ENCODE measurements at regions not wholly inside any gene's neighbourhood (a gene's known extent, or its start where the extent isn't known, plus 50 kb on each side); places are given as distances from the start of the nearest gene placed in this dataset.
A peak's percentile ranks its signal among the peaks of the same experiment; 100 is the strongest.
"Not testable (repeated sequence)": the region's sequence is repeated elsewhere in the genome, so short reads cannot be mapped to it uniquely, and the experiment has no call there.

DNA sequence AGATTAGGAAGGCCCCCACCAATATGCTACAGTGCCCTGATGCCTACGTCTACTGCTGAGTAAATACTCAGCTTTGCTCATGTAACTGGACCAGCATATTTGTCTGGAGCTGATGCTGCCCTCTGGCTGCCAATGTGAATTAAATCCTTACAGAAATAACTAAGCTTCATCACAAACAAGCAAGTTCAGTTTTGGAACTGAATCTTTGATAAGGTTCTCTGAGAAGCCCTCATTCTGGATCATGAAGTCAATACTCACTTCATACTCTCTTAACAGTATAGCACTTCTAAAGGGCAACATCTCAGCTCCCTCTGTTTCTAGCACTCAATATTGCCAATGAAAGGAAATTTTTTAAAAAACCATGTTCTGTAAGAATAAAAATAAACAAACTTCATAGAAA is 246.7 kb downstream of the ETV1 start:
- no peak for DNase-seq

DNA sequence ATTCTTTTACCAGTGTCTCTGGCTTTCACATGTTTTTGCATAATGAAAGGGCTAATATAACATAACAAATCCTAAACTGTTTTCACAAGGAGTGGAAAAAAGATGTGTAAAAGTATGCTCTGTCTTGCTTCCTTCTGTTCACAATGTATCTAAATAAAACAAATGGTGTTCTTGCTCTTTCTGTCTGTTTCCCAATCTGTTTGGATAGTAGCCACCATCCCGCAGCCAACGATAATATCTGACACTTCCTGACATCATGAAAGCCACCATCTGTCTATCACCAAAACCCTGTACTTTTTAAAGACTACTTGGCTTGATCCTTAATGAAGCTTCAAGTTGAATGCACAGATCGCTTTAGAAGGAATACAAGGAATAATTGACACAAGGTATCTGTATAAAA is 246.2 kb downstream of the ETV1 start:
- no peak for DNase-seq

DNA sequence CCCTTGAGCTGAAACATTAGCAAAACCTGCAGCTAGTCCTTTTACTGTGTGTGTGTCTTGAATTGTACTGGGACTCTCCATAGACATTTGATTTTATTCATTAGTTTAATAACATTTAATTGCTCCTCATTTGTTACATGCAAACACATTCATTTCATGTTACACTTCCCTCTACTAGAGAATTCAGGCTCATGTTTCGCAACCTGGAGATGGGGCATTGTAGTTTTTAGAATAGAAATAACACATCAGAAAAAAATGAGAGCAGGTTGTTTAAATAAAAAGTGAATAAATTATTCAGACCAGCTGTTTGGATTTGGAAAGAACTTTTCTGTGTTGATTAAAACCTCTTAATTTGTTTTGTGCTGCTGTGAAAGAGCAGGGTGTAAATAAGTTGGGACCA is 243.9 kb downstream of the ETV1 start:
- DNase-seq = no peak

DNA sequence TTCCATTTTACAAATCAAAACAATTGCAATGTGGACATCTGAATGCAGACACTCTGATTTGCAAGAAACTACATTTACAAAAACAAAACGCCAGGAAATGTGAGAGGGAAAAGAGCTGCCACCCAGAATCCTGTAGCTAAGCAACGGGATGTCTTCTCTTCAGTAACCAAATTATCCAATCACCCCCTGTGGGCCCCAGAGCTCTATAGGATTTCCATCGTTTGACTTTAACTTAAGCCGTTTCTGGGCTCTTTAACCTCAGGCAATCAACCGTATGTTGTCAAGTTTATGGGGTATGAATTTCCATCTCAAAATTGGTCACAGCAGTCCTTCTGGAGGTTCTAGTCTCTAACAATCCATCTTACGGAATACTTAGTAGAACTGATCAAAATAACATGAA is 240.5 kb downstream of the ETV1 start:
- DNase-seq = no peak

DNA sequence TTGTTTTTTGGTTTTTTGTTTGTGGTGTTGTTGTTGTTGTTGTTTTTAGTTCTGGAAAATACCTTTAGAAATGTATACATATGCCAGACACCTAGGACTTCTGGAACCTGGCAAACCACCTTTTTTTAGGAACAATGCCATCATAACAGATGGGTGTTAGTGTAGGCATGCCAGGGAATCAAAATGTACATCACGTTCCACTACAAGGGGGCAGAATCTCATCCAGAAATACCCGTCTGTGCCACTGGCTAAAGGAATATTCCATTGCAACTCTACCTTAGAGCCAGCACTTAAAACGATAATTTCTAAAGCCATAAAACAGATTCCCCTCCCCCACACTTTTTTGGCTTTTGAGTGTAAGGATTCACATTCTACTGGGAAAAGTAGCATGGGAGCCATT is 239.8 kb downstream of the ETV1 start:
- no peak for DNase-seq

DNA sequence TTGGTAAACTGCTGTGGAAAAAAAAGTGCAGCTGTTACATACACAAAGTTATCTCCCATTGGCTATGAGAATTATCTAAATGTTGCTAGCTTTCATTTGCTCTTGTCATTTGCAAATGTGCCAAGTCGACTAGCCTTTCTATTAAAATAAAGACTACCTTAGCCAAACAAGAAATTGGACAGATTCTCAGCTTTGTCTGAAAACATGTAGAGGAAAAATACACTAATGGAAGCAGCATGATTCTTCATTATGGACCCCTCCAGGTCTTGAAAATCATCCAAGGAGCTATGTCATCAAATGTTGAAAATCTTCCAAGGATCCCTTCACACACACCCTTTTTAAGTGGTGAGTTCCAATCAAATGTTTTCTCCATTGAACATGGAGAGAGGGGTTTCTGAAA is 237.7 kb downstream of the ETV1 start:
- DNase-seq = no peak

DNA sequence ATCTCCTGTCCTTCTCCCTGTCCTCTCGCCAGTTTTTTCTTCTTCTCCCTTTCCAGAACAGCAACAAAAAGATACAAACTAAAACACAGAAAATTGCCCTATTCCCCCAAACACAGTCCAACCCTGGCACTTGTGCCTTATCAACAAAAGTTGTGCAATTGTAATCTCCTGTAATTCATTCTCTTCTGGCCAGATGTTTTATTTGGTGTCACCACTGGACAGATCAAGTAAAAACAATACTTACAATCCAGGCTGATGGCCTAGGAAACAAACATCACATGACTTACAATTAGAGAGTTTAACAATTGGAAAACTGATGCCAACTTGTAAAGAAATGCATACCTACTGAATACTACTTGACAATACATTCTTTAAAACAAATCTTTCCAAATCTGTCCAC is 231.6 kb downstream of the ETV1 start:
- DNase-seq = no peak

DNA sequence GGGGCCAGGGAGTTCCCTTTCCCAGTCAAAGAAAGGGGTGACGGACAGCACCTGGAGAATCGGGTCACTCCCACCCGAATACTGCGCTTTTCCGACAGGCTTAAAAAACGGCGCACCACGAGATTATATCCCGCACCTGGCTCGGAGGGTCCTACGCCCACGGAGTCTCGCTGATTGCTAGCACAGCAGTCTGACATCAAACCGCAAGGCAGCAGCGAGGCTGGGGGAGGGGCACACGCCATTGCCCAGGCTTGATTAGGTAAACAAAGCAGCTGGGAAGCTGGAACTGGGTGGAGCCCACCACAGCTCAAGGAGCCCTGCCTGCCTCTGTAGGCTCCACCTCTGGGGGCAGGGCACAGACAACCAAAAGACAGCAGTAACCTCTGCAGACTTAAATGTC is 223.6 kb downstream of the ETV1 start:
- not testable (repeated sequence) for DNase-seq

DNA sequence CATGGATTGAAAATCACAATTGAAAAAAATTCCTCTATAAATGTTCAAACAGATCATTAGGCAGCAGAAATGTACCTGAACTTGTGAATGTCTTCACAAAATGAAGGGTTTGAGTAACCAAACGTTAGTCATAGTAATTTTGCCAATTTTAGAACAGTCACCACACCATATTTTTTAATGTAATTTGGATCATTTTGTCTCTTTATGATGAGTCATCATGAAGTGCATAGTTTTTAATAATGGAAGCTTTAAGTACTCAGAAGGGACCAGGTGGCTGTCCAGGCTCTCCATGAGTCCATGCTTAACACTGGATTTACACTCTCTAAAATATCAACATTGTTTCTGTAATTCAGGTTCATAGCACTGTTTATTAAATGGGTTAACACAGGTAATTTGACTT is 219.2 kb downstream of the ETV1 start:
- DNase-seq = no peak

DNA sequence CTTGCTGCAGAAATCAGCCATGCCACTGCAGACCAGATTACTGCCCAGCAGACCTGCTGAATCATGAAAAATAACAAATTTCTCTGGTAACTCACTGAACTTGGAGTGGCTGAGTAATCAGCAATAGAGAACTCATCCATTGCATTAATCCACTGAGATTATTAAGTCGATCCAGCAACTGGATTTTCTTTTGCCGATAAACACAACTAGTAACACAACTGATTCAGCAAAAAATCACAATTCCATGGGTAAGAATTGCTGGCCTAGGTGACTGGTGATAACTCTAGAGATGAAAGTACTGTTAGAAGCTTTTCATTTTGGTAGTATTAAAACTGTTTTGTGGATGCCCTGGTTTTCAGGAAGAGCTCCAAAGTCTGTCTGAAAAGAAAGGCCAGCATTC is 214.5 kb downstream of the ETV1 start:
- DNase-seq = no peak

DNA sequence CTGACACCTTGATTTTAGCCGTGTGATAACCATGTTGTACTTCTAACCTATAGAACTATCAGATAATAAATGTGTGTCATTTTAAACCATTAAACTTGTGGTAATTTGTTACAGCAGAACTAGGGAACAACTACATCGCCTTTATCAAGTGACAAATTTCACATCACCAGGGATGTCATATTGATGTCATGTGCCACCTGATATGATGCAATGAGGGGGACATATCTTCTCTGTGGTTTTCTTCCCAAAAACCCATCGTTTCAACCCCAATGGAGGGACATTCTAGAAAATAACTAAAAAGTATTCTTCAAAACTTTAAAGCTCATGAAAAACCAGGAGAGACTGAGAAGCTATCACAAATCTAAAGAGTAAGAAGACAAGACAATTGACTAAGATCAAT is 212.2 kb downstream of the ETV1 start:
- DNase-seq = no peak

DNA sequence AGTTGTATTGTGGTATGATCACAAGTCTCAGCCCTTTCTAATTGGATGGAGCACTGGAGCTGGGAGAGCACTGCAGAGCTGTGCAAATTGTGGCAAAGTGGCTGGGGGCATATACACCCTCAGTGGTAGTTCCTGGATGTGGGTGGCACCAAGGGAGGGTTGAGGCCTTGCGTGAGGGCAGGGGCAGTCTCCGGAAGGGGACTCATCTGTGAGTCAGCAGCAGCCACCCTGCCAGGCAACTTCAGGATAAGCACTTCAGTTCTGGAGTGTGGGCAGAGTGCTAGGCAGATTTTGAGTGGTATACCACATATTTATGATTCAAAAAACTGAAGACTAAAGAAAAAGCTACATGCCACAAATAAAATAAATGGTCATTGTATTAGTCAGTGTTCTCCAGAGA is 210.5 kb downstream of the ETV1 start:
- peak in 1 of 5 donors; percentile 8 for DNase-seq

DNA sequence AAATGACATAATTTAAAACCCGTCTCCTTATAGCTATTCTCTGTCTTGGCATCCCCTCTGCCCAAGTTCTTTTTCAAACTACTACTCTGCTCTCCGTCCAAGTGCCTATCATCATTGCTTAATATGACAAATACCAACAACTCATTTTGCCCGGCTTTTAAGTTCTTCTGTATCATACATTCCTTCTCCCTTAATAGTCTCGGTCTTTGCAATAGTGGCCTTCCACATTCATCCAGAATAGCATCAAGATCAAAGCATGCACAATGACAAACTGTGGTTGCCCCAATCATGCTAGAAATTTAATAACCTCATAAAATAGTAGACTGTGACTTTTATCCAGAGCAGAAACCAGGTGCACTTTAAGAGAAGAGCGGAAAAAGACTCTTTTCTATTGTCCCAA is 198.9 kb downstream of the ETV1 start:
- DNase-seq = no peak

DNA sequence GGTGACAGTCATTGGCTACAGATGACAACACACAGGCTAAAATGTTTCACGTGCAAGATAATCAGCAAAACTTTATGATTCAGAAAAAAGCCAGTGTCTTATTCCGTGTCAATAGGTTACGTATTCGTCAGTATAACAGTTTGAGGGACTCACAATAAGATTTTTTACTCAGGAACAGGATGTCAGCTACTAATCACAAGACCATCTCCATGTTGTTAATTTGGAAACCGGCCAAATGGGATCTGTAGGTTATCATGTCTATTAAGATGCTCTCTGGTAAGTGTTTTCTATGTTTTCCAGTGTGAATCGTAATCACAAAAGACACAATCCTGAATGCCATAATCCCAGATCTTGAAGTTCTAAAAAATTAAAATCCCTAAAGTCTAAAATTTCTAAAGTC is 197.3 kb downstream of the ETV1 start:
- DNase-seq = no peak

DNA sequence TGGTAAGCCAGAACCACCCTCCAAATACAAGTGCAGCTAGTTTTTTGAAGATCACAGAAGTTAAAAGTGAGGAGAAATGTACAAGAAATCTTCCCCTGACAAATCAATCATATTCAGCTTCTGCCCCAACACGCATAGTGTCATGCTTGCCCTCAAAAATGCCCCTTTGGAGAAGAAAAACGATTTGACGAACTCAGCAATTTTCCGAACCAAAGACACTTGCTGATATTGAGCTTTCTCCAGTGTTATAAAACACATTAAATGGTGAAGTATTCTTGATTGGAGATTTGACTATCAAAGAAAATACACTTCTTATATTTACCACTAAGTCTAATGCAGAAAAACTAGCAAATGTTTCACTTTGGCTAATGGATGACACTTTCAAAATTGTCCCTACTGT is 195.5 kb downstream of the ETV1 start:
- DNase-seq = no peak

DNA sequence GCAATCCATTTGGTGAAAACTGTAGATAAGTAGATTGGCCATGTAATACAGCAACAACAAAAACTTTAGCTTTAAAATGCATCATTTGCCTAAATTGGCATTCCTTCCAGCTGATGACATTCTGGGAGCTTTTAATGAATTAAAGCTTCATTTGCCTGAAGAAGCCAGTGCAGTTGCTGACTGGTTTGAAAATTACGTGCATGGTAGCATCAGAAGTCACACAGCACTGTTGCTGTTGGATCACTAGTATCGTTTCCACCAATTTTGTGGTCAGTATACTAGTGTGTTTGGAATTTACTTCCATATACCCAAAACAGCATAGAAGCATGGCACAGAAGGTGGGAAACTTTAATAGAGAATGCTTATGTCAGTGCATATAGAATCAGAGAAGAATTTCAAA is 194.9 kb downstream of the ETV1 start:
- DNase-seq = no peak

DNA sequence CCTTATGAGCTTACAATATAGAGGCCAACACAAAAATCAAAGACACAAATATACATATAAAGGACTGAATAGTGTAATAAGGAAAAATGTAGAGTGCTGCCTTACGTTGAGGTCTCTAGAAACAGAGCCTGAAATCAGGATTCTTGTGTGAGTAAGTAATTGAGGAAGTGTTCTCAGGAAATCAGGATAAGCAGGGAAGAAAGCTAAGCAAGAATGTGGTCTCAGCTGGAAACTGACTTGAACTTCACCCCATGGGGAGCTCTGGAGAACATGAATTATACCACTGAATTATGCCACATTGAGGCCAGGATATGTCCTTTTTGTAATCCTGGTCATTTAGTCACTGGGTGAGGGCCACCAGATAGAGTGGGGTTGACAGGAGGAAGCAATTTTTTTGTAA is 191.9 kb downstream of the ETV1 start:
- no peak for DNase-seq

DNA sequence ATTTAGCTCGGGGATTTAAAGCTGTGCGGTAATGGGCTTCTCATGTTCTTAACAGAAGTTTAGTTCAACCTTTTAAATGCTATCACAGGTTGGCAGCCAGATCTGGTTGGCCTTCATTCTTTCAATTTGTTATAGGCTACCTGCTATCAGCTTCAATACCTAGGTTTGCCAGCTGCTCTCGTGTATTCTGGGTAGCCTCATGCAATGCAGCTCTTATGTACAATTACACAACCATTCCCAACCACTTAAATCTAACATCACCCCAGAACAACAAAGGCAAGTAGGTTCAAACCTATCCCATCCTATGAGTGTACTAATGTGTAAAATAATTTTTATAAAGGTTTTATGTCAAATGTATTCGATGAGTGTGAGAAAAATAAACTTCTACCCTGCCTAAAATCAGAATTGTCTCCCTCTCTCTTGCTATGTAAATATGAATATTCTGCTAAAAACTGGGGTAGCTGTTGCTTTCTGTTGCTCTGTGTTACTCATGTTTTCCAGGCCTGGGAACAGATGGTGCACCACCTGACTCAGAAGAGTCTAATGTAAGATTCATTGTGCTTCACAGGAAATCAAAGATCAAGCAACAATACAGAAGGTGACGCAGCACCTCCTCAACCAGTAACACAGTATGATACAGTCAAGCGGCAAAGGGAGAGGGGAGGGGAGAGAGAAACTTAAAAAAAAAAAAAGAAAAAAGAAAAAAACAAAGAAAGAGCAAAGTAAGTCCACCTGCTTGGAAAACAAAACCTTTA is 188.6 kb downstream of the ETV1 start:
- no peak for DNase-seq

DNA sequence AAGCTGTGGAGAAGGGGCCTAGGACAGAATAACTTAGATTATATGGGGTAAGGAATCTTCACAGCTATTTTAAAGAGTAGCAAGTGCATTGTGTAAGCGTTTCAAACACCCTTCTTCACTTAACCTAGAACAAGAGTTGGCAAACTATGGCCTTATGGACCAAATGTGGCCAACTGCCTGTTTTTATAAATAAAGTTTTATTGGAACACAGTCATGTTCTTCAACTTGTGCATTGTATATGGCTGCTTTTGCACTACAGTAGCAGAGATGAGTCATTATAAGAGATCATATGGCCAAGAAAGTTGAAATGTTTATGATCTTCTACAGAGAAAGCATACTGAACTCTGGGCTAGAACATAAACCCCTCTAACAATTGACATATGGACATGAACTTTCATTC is 187.8 kb downstream of the ETV1 start:
- DNase-seq = no peak

DNA sequence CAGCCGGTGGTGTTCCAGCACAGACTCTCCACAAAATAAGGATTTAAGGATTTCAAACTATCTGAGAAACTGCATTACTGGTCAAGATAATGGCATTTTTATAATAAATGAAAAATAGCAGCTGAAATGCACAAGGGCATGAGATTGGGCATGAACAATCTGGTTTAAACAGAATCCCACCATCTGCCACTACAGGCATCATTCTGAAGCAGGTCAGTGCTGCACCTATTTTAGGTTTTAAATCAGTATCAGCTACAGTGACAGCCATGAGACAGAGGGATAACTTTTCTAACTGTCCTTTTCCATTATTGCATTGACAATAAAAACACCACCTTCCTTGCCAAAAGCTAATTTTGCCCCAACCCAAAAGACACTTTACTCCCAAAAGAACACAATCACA is 186.8 kb downstream of the ETV1 start:
- no peak for DNase-seq

DNA sequence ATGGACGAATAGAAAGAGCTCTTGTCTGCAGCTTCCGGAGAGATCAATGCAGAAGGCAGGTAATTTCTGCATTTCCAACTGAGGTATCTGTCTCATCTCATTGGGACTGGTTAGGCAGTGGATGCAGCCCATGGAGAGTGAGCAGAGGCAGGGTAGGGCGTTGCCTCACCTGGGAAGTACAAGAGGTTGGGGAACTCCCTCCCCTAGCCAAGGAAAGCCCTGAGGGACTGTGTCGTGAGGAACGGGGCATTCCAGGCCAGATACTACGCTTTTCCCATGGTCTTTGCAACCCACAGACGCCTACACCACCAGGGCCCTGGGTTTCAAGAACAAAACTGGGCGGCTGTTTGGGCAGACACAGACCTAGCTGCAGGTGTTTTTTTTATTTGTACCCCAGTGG is 186.3 kb downstream of the ETV1 start:
- no peak for DNase-seq

DNA sequence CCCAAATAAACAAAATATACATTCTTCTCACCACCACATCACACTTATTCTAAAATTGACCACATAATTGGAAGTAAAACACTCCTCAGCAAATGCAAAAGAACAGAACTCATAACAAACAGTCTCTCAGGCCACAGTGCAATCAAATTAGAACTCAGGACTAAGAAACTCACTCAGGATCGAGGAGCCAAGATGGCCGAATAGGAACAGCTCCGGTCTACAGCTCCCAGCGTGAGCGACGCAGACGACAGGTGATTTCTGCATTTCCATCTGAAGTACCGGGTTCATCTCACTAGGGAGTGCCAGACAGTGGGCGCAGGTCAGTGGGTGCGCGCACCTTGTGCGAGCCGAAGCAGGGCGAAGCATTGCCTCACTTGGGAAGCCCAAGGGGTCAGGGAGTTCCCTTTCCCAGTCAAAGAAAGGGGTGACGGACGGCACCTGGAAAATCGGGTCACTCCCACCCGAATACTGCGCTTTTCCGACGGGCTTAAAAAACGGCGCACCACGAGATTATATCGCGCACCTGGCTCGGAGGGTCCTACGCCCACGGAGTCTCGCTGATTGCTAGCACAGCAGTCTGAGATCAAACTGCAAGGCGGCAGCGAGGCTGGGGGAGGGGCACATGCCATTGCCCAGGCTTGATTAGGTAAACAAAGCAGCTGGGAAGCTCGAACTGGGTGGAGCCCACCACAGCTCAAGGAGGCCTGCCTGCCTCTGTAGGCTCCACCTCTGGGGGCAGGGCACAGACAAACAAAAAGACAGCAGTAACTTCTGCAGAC is 183.2 kb downstream of the ETV1 start:
- not testable (repeated sequence) for DNase-seq

DNA sequence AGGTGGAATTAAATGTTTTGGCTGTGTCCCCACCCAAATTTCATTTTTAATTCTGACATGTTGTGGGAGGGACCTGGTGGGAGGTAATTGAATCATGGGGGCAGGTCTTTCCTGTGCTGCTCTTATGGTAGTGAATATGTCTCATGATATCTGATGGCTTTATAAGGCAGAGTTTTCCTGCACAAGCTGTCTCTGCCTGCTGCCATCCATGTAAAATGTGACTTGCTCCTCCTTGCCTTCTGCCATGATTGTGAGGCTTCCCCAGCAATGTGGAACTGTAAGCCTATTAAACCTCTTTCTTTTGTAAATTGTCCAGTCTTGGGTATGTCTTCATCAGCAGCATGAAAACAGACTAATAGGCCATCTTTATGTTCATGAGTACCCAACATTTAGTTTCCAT is 172.2 kb downstream of the ETV1 start:
- not testable (repeated sequence) for DNase-seq

DNA sequence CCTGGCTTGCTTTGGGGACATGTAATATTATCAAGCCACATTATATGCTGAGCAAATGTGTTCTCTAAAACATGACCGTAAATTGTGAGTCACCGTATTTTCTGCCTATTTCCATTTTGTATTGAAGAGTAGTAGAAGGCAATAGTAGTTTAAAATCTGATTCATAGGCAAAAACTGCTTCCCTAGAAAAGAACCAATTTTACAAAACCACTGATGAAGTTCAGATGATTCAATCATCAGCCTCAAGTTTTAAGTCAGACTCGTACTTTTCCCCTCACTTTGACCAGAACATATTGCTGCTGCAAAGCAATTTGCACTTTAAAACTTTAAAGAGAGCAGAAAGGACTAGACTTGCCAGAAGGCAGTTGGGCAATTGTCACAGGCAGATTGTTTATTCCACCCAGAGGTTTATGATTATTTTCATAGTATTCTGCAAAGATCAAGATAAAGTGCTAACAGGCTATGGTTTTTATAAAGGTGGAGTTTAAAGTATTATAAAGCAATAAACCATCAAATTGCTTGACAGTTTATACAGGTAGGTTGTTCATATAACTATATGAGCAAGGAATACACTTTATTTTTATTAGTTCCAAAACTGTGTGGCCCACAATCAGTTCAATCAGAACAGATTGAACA is 168.2 kb downstream of the ETV1 start:
- no peak for DNase-seq

Data from T-helper 1 cell (primary cell).